Posterior vena cava (tissue), 2 donors: ENCODE measurements at regions not wholly inside any gene's neighbourhood (a gene's known extent, or its start where the extent isn't known, plus 50 kb on each side); places are given as distances from the start of the nearest gene placed in this dataset.

Experiments
- DNase-seq: peaks from one replicate; pipeline ENCODE4 v3.0.0-alpha.2; 2020; ENCODE audit warnings: low spot score
- intact Hi-C, 2 donors: fragments of 100-400 bp; cut with DNase I; formaldehyde crosslinking; loops; one replicate each; pipeline versions ENCODE4 v1.14.1 to v1.14.2; 2022 to 2023
- donor health status: DM: yes; HTN: yes; CAD: no.
- donor health status: DM: yes; HTN: yes; CAD: no.

- DNase-seq: no peak
- intact Hi-C loops: no loop called here
These were observed 212.3 kb upstream of the MPDZ start for GRCh38 chr9:13491493-13492424.

- DNase-seq: no peak
- intact Hi-C loops: no loop called here
These were observed 211.6 kb upstream of the MPDZ start for GRCh38 chr9:13491138-13491492.

GRCh38 chr9:13487936-13488335 is 208.4 kb upstream of the MPDZ start:
- intact Hi-C loops: loop anchor here in 1 of 2 donors (5.0 kb wide), 1 partner anchor 131 kb away; no protein-coding TSS in a partner anchor
- DNase-seq: no peak

GRCh38 chr9:13487498-13487897 is 208.0 kb upstream of the MPDZ start:
- DNase-seq: no peak
- intact Hi-C loops: loop anchor here in 1 of 2 donors (5.0 kb wide), 1 partner anchor 130 kb away; no protein-coding TSS in a partner anchor

- no peak for DNase-seq
- intact Hi-C loops: loop anchor here in 1 of 2 donors (5.0 kb wide), 1 partner anchor 130 kb away; no protein-coding TSS in a partner anchor
These were observed 207.6 kb upstream of the MPDZ start for GRCh38 chr9:13487071-13487470.

GRCh38 chr9:13485068-13485596 is 205.6 kb upstream of the MPDZ start:
- intact Hi-C loops: loop anchor here in 1 of 2 donors (5.0 kb wide), 1 partner anchor 128 kb away; no protein-coding TSS in a partner anchor
- DNase-seq: peak; percentile 81

GRCh38 chr9:13484186-13484585 is 204.7 kb upstream of the MPDZ start:
- no peak for DNase-seq
- intact Hi-C loops: loop anchor here in 1 of 2 donors (5.0 kb wide), 1 partner anchor 88 kb away; no protein-coding TSS in a partner anchor

- intact Hi-C loops: loop anchor here in 1 of 2 donors (5.0 kb wide), 1 partner anchor 91 kb away; no protein-coding TSS in a partner anchor
- DNase-seq: no peak
These were observed 201.8 kb upstream of the MPDZ start for GRCh38 chr9:13481274-13481673.

- DNase-seq: no peak
- intact Hi-C loops: loop anchor here in 1 of 2 donors (5.0 kb wide), 1 partner anchor 92 kb away; no protein-coding TSS in a partner anchor
These were observed 201.2 kb upstream of the MPDZ start for GRCh38 chr9:13480693-13481092.

GRCh38 chr9:13479096-13479495 is 199.6 kb upstream of the MPDZ start:
- intact Hi-C loops: no loop called here
- DNase-seq: no peak

- no peak for DNase-seq
- intact Hi-C loops: no loop called here
These were observed 199.1 kb upstream of the MPDZ start for GRCh38 chr9:13478639-13479038.

GRCh38 chr9:13478160-13478559 is 198.7 kb upstream of the MPDZ start:
- intact Hi-C loops: no loop called here
- DNase-seq: no peak

GRCh38 chr9:13470836-13471235 is 191.3 kb upstream of the MPDZ start:
- intact Hi-C loops: no loop called here
- DNase-seq: no peak

GRCh38 chr9:13467157-13467556 is 187.7 kb upstream of the MPDZ start:
- intact Hi-C loops: no loop called here
- DNase-seq: no peak

GRCh38 chr9:13461414-13461991 is 182.0 kb upstream of the MPDZ start:
- no peak for DNase-seq
- intact Hi-C loops: no loop called here

- no peak for DNase-seq
- intact Hi-C loops: no loop called here
These were observed 179.6 kb upstream of the MPDZ start for GRCh38 chr9:13459071-13459470.

- no peak for DNase-seq
- intact Hi-C loops: no loop called here
These were observed 178.3 kb upstream of the MPDZ start for GRCh38 chr9:13457795-13458194.

- DNase-seq: no peak
- intact Hi-C loops: no loop called here
These were observed 171.2 kb upstream of the MPDZ start for GRCh38 chr9:13450723-13451122.

- intact Hi-C loops: loop anchor here in 1 of 2 donors (10.0 kb wide), 1 partner anchor 756 kb away; no protein-coding TSS in a partner anchor
- DNase-seq: no peak
These were observed 169.0 kb upstream of the MPDZ start for GRCh38 chr9:13448482-13448881.

- intact Hi-C loops: loop anchor here in 1 of 2 donors (10.0 kb wide), 1 partner anchor 757 kb away; no protein-coding TSS in a partner anchor
- DNase-seq: no peak
These were observed 168.4 kb upstream of the MPDZ start for GRCh38 chr9:13447843-13448422.
